ENCODE measurements at regions not wholly inside any gene's neighbourhood (a gene's known extent, or its start where the extent isn't known, plus 50 kb on each side); places are given as distances from the start of the nearest gene placed in this dataset.

GRCh38 chr5:73278693-73279092, 105.7 kb downstream of the TMEM174 start:
- TF ChIP-seq CTCF (conservative IDR thresholded peaks at IDR 0.05; ENCODE audit: low read length) (no peak), EZH2phosphoT487 (IDR thresholded peaks at IDR 0.05; ENCODE audit: borderline replicate concordance, low read depth, low read length) (no peak)
